Medulla oblongata (tissue), 1 donor: ENCODE measurements at regions not wholly inside any gene's neighbourhood (a gene's known extent, or its start where the extent isn't known, plus 50 kb on each side); places are given as distances from the start of the nearest gene placed in this dataset.

Experiments used
- DNase-seq: peaks from one replicate; pipeline ENCODE4 v3.0.0-alpha.2; 2015; ENCODE audit errors: extremely low spot score

- no peak for DNase-seq
Measured at GRCh38 chr5:7955476-7955875, 86.5 kb downstream of the MTRR start.

DNA sequence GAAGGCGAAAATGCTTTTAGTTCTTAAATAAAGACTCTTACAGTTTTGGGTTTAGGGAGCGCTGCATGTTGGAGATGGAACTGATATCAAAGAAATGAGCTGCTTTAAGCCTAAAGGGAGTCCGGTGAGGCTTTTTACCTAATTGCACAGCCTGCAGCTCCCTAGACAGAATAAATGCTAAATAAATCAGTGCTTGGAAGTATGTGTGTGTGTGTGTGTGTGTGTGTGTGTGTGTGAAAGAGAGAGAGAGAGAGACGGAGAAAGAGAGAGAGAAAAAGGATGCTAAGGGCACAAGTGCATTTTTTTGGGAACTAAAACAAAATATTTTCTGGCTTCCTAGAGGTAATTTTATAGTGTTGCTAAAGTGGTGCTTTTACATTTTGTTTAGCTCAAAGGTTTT lies 88.4 kb downstream of the MTRR start:
- no peak for DNase-seq

- no peak for DNase-seq
Measured at GRCh38 chr5:7960142-7960541, 91.2 kb downstream of the MTRR start.

GRCh38 chr5:7961540-7961939 lies 92.6 kb downstream of the MTRR start:
- DNase-seq = no peak

DNA sequence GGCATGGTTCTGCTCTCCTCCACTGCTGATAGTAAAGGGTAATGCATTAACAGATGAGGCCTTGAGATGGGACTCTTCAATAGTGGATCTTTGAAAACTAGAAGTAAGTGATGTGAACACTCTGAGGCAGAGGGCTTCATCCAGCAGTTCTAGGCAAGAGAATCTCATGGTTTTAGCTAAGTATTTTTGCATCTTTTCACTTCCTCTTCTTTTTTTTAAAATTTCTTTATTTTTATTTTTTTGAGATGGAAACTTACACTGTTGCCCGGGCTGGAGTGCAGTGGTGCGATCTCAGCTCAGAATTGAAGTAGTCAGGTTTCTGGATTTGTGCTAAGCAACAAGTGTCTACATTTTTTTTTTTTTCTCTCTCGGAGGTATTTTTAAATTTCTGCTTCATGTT lies 101.9 kb downstream of the MTRR start:
- no peak for DNase-seq

DNA sequence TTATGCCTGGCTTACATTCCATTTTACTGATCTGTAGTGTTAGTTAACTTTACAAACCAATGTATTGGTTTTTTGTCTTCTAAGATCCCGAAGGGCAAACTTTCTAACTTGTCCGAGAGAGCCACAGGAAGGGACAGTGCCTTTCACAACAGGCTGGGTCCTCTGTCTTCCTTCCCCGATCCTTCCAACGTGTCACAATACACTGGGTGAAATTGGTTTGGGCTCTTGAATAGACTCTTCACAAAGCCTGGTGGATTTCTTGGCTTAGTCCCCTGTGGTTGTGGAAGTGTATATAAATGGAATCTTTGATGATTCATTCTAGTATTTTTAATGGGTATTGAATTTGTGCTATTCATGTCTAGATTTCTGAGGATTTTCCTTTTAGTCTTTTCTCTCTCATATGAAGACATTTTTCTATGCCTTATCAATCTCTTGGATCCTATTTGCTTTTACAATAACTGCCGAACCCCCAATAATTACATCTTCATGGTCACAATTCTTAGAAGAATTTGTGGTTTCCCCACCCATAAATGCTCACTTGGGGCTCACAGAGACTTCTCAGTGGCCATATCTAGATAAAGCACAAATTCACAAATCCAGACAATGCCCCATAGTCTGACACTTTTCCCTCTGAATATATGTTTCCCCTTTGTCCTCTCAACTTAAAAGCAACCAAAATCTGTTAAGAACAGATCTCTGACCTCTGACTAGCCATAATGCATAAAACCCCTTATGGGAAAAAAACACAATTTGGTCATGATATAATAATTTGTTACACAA lies 107.7 kb downstream of the MTRR start:
- DNase-seq = no peak

DNA sequence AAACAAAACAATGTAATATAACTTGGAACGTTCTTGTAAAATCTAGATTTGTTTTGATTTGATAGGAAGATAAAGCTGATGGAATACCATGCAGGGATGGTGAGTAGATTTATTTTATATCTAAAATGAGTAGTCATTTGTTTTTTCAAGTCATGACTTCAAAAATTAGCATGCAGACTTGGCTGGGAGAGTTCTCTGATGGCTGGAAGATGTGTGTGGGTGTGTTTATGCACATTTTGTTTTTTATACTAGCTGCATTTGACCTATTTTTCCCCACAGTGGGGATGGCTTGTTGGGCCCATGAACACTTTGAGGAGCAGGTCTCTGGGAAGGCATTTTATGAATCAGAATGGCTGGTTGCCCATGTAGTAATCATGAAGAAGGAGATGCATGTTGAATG lies 109.2 kb downstream of the MTRR start:
- no peak for DNase-seq

- no peak for DNase-seq
Measured at GRCh38 chr5:7978991-7979390, 110.0 kb downstream of the MTRR start.

DNA sequence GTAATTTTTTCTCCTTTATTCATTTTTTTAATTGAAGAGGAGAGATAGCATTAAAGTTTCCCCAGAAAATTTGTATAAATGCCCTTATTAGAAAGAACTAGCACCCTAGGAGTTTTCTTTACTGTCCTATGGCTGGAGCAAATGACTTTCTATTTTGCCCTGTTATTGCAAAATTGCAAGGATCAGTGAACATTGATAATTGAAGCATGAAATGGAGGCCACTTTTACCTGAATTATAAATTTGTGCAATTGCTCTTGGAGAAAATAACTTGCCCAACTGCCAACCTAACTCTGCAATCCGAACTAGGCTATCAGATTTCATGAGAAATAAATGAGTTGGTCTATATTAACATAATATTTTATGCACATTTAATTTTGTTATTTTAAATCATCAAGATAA lies 111.9 kb downstream of the MTRR start:
- no peak for DNase-seq

- no peak for DNase-seq
Measured at GRCh38 chr5:7983433-7983832, 114.5 kb downstream of the MTRR start.

GRCh38 chr5:7991125-7991821 lies 122.3 kb downstream of the MTRR start:
- no peak for DNase-seq

DNA sequence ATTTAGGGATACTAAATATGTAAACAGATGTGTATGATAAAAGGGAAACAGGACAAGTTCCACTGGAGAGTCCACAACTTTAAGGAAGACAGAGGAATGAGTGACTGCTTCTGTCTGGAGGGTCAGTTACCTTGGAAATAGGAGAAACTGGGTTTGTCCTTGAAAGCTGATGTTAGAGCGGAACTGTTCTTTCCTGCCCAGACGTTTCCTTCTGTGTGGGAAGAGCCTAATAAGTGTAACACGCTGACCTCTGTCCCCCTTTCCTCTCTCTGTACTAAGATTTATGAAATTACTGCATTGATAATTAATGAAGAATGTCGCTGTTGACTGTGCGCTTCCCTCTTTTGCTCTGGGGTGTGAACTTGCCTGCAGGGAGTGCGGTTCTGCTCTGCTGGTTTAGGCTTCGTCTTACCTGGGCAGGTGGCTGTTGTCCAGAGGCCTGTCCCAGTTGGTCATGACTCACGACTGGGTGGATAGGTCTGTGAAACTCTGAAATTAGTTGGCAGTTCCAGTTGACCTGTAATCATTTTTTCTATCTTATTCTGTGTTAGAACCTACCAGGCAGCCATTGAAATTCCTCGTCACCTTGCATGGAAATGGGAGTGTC lies 126.8 kb downstream of the MTRR start:
- no peak for DNase-seq

DNA sequence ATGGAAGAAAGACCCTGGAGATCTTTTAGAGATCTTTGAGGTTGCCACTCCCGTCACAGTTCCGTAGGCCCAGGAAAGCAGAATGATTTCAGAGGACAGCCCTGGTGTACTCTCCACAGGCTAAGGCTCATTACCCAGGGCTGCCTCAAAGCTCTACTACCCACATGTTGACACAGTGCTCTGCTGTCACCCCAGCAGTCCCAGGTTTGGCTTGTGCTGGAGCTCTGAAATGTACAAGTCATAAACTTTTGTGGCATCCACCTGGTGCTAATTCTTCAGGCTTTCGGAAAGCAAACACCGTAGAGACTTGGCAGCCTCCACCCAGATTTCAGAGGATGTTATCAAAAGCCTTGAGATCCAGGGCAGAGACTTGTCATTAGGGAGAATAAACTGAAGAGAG lies 136.5 kb downstream of the MTRR start:
- DNase-seq = no peak

DNA sequence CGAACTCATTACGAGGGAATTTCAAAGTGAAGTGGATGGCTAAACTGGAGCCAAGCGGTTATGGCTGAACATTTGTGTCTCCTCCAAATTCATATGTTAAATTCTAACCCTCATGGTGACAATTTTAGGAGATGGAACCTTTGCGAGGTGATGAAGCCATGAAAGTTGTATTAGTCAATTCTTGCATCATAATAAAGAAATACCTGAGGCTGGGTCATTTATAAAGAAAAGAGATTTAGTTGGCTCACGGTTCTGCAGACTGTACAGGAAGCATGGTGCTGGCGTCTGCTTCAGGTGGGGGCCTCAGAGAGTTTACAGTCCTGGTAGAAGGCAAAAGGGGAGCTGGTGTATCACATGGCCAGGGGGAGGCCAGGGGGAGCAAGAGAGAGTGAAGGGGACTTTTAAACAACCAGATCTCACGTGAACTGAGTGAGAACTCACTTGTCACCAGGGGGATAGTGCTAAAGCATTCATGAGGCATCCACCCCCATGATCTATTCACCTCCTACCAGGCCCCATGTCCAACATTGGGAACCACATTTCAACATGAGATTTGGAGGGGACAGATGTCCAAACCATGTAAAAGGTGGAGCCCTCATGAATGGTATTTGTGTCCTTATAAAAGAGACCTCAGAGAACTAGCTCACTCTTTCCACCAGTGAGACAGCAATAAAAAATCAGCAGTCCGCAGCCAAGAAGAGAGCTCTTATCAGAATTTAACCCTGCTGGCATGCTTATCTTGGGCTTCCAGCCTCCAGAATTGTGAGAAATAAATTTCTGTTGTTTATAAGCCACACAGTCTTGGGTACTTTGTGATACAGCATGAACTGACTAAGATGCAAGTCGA lies 143.4 kb downstream of the MTRR start:
- DNase-seq = no peak

DNA sequence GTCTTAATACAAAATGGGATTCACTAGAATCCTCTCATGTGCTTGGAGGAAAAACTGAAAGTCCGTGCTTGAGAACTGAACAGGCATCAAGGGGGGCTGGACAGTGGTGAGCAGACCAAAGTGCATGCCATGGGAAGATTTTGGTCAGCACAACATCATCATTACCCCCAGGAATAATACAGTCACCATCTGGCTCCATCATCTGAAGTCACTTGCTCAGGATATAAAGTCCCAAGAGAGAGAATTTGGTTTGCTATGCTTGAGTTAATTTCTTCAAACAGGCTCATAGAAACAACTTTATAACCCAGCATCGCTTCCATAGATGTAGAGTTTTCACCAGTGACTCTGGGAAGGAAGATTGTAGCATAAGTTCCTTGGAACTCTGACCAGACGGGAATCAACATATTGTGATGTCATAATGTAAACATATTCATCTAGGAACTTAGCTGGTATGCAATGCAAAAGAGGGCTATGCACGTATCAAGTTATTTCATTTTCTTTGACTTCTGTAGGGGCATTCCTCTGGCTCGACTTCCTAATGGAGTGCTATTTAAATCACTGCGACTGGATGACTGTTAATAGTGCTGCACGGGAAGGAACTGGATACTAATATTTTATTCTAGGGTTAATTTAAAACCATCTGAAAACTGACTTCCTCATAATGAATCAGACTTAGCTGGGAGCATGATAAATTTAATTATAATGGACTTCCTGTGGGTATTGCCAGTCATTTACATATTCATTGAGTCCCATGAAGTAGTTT lies 145.2 kb downstream of the MTRR start:
- DNase-seq = no peak

- DNase-seq = no peak
Measured at GRCh38 chr5:8019719-8020218, 150.8 kb downstream of the MTRR start.

- DNase-seq = no peak
Measured at GRCh38 chr5:8020861-8021514, 152.0 kb downstream of the MTRR start.

DNA sequence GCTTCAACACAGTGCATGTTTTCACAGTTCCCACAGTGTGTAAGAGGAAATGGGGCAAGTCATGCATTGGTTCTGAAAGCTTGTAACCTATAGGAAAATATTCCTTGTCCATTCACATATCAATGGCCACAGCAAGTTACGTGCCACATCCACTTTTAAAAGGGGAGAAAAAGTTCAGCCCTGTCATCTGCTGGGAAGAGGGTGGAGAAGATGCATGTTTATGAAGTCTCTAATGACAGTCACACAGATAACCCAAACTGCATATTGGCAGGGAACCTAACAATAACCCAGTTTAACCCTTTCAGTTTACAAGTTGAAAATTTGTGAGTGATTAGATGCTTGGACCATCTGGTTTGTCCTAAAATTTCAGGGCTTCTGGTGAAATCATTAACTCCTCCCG lies 159.3 kb downstream of the MTRR start:
- no peak for DNase-seq

DNA sequence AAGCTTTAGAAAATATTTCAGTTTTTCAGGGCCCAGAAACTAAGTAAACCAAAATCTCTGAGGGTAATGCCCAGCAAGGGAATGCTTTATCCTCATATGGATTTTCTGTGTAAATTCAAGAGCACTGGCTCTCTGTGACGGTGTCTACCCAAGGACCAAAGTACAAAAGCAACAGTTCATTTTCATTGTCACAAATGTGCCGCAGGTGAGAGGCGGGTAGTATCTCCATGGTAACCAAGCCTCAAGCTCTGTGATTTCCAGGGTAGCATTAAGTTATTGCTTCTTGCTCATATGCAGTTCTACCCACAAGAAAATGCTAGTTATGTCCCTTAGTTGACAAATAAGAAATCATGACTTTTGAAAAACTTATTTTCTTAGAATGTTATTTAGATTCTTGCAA lies 164.3 kb downstream of the MTRR start:
- DNase-seq = no peak

- no peak for DNase-seq
Measured at GRCh38 chr5:8034852-8035251, 165.9 kb downstream of the MTRR start.

DNA sequence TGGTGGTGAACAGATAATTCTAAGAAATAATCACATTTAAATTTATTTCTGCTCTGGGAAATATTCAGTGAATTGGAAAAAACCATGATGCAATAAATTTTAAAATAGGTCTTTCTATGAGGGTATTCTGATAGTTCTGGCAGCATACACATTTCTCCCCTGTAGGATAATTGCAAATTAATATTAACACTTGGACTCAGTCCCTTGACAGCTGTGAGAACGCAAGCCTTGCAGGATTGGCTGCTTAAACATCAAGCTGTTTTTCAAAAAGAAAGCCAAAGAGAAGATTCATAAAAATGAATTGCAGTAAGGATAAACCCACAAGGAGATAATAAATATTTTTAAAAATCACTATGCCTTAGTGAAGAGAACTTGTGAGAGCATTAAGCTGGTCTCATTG lies 180.0 kb downstream of the MTRR start:
- DNase-seq = no peak
